ENCODE measurements at regions not wholly inside any gene's neighbourhood (a gene's known extent, or its start where the extent isn't known, plus 50 kb on each side); places are given as distances from the start of the nearest gene placed in this dataset.
"Not testable (repeated sequence)": the region's sequence is repeated elsewhere in the genome, so short reads cannot be mapped to it uniquely, and the experiment has no call there.

DNA sequence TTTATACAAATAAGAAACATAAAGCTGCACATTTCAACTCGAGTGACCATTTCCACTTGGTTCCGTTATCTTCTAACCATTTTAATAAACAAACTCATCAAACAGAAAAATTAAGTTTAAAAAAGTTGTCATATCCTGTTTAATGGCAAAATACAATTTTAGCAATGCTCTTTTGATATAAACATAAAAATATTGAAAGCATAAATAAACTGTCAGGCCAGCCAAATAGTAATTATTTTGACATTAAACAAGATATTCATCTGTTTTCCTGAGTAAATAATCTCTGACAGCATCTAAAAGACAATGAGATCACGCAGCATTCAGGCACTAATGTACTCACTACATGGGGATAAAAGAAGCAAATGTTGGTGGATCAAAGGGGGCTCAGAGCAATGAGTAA is 145.3 kb upstream of the ATP5MC3 start:
- peaks cover 0 to 5% (median 0%) of the 10 kb centered on the region in 7 donors for H3K27me3 ChIP-seq
- no peak overlapping the region for H3K4me3 ChIP-seq
- no peaks in the 10 kb centered on the region for H3K4me1 ChIP-seq
- H3K36me3 ChIP-seq = no peaks in the 10 kb centered on the region
- DNase-seq (no peak), ATAC-seq (no peak)
- no peak overlapping the region for H3K27ac ChIP-seq
- TF ChIP-seq, protein P1, sequence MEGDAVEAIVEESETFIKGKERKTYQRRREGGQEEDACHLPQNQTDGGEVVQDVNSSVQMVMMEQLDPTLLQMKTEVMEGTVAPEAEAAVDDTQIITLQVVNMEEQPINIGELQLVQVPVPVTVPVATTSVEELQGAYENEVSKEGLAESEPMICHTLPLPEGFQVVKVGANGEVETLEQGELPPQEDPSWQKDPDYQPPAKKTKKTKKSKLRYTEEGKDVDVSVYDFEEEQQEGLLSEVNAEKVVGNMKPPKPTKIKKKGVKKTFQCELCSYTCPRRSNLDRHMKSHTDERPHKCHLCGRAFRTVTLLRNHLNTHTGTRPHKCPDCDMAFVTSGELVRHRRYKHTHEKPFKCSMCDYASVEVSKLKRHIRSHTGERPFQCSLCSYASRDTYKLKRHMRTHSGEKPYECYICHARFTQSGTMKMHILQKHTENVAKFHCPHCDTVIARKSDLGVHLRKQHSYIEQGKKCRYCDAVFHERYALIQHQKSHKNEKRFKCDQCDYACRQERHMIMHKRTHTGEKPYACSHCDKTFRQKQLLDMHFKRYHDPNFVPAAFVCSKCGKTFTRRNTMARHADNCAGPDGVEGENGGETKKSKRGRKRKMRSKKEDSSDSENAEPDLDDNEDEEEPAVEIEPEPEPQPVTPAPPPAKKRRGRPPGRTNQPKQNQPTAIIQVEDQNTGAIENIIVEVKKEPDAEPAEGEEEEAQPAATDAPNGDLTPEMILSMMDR (IDR thresholded peaks at IDR 0.05) = no peak
- peaks cover 0 to 20% (median 5%) of the 10 kb centered on the region in 11 donors for H3K9me3 ChIP-seq
- WGBS, 2 donors = 80 to 81% methylated on average over 3 of the region's 3 CpGs
- intact Hi-C loops (cut with DNase I) = no loop called here

DNA sequence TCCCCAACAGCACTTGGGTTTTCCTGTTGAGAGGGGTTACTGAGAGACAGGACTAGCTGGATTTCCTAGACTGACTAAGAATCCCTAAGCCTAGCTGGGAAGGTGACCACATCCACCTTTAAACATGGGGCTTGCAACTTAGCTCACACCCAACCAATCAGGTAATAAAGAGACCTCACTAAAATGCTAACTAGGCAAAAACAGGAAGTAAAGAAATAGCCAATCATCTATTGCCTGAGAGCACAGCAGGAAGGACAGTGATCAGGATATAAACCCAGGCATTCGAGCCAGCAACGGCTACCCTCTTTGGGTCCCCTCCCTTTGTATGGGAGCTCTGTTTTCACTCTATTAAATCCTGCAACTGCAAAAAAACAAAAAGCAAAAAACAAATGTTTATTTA is 144.7 kb upstream of the ATP5MC3 start:
- WGBS, 2 donors = 78 to 80% methylated on average over 2 of the region's 2 CpGs
- intact Hi-C loops (cut with DNase I) = not testable (repeated sequence)

DNA sequence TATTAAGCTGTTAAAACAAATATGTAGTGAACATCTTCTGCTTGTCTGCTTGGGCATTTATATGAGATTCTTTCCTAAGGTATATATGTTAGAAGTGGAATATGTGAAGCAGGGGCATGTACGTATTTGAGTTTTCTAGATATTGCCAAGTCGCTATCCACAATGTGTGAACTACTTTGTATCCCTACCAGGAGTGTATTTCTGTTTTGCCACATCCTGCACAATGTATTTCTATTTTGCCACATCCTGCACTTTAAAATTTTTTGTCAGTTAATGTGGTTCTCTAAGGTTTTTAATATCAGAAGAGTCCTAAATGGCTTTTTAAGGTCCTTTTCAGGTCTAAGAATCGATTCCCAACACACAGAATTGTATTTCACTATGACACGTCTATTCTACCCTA is 141.7 kb upstream of the ATP5MC3 start:
- Histone ChIP-seq H3K4me1 (no peaks in the 10 kb centered on the region), H3K27me3 (peaks cover 0 to 5% (median 0%) of the 10 kb centered on the region in 7 donors), H3K36me3 (no peaks in the 10 kb centered on the region), H3K4me3 (no peak overlapping the region), H3K9me3 (peaks cover 0 to 20% (median 5%) of the 10 kb centered on the region in 11 donors), H3K27ac (no peak overlapping the region)
- 78 to 83% methylated on average over 4 of the region's 4 CpGs for WGBS, 2 donors
- TF ChIP-seq, protein P1 (IDR thresholded peaks at IDR 0.05) = no peak
- intact Hi-C loops (cut with DNase I) = no loop called here
- DNase-seq (no peak), ATAC-seq (no peak)

More for the DNA sequence above, 144.7 kb upstream of the ATP5MC3 start:
- ATAC-seq, H3K4me3 ChIP-seq, H3K36me3 ChIP-seq, DNase-seq, H3K4me1 ChIP-seq, H3K27ac ChIP-seq, H3K27me3 ChIP-seq: not testable (repeated sequence)
- peaks cover 0 to 20% (median 5%) of the 10 kb centered on the region in 11 donors for H3K9me3 ChIP-seq

DNA sequence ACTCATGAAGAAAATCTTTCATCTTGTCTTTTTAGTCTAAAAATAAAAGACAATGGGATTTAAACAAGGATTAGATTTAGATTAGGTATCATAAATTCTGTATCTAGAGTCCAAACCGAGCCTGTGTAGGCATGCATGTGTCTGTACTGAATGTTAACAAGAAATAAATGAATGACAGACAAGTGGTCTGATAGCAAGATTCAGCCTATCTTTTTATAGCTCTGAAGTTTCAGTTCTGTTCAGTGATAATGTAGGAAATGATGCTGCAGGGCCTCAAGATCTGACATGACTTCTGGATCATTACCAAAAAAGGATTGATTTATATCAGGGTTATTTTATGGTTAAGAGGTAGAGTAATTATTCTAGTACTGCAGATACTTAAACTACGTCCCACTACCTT is 137.0 kb upstream of the ATP5MC3 start:
- WGBS, 2 donors = 46 to 53% methylated on average over 2 of the region's 2 CpGs
- H3K9me3 ChIP-seq = no peaks in the 10 kb centered on the region
- intact Hi-C loops (cut with DNase I) = no loop called here
- H3K27ac ChIP-seq = no peak overlapping the region
- TF ChIP-seq, protein P1 (IDR thresholded peaks at IDR 0.05) = no peak
- no peaks in the 10 kb centered on the region for H3K4me1 ChIP-seq
- H3K36me3 ChIP-seq = no peaks in the 10 kb centered on the region
- H3K27me3 ChIP-seq = peaks cover 0 to 2% (median 0%) of the 10 kb centered on the region in 7 donors
- no peak for ATAC-seq
- no peak overlapping the region for H3K4me3 ChIP-seq
- DNase-seq = no peak

DNA sequence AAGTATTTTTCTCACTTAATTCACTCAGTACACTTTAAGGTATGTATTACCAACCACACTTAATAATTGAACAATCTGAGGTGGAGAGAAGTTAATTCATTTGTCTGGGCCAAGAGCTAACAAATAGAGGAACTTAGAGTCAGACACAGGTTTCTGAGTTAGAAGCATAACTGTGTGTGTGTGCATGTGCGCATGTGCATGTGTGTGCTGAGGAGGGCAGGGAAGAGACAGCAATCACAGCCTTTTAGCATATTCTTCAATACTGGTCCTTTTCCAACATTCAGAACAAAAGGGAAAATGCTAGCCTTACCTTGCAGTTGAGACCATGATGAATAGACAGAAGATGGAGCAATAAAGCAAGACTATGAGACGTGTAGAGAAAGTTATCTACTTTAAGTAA is 136.2 kb upstream of the ATP5MC3 start:
- Histone ChIP-seq H3K27ac (no peak overlapping the region), H3K4me1 (peaks cover 0 to under 1% (median 0%) of the 10 kb centered on the region in 9 donors), H3K9me3 (no peaks in the 10 kb centered on the region), H3K27me3 (peaks cover 0 to 5% (median 0%) of the 10 kb centered on the region in 7 donors), H3K4me3 (no peak overlapping the region), H3K36me3 (no peaks in the 10 kb centered on the region)
- TF ChIP-seq, protein P1 (IDR thresholded peaks at IDR 0.05) = no peak
- DNase-seq (no peak), ATAC-seq (no peak)
- WGBS, 2 donors = 84 to 86% methylated on average over 2 of the region's 2 CpGs
- intact Hi-C loops (cut with DNase I) = no loop called here
